ENCODE measurements at regions not wholly inside any gene's neighbourhood (a gene's known extent, or its start where the extent isn't known, plus 50 kb on each side); places are given as distances from the start of the nearest gene placed in this dataset.

DNA sequence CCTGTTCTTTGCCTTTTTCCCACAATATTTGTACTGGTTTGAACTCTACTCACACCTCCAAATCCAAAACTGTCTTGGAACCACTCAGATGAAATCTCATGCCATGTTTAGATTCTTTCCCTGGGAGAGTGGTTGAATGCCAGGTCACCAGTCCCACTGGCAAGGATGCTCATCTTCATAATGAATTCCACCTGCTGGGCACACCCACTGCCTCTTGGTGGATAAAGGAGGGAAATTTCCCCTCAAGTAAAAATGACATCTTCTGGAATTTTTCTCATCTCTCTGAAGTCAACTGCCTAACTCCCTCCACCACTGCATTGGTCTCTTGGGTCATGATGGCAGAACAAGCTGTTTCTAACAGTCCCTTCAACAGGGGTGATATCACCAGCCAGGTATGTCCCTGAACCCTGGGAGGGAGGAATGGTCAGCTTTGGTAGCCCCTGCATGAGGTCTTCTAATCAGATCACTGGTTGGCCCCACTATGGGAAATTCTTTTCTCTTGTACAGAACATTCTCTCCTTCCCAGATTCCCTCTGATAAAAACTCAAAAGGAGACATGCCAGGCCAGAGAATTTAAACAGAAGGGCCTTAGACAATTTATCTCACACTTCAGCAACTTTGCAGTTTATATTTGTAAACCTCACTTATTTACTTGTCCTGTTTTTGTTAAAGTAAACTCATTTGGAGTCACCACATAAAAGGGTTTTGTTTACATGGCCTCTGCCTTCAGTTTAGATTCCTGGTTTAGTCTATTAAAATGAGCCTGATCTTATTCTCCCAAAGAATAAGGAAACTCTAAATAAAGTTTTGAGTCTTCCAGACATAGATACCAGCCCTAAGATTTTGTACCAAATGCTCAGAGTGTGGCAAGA lies 143.4 kb downstream of the WNT5A start:
- TF ChIP-seq, protein P1, sequence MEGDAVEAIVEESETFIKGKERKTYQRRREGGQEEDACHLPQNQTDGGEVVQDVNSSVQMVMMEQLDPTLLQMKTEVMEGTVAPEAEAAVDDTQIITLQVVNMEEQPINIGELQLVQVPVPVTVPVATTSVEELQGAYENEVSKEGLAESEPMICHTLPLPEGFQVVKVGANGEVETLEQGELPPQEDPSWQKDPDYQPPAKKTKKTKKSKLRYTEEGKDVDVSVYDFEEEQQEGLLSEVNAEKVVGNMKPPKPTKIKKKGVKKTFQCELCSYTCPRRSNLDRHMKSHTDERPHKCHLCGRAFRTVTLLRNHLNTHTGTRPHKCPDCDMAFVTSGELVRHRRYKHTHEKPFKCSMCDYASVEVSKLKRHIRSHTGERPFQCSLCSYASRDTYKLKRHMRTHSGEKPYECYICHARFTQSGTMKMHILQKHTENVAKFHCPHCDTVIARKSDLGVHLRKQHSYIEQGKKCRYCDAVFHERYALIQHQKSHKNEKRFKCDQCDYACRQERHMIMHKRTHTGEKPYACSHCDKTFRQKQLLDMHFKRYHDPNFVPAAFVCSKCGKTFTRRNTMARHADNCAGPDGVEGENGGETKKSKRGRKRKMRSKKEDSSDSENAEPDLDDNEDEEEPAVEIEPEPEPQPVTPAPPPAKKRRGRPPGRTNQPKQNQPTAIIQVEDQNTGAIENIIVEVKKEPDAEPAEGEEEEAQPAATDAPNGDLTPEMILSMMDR (IDR thresholded peaks at IDR 0.05), result no peak
- TF ChIP-seq POLR2A (IDR thresholded peaks at IDR 0.05), result no peak
